HG02884 (cell line): ENCODE measurements at regions not wholly inside any gene's neighbourhood (a gene's known extent, or its start where the extent isn't known, plus 50 kb on each side); places are given as distances from the start of the nearest gene placed in this dataset.

Experiments
- ATAC-seq: cut with Tn5 transposase; IDR thresholded peaks from one replicate; pipeline ENCODE4 v1.9.1; 2021; ENCODE audit warnings: mild to moderate bottlenecking, moderate library complexity; ENCODE audit not compliant: unreplicated experiment

- ATAC-seq: no peak
Measured at GRCh38 chr9:129349665-129349947, 171.5 kb upstream of the IER5L start.

GRCh38 chr9:129348890-129349664, 171.0 kb upstream of the IER5L start:
- no peak for ATAC-seq

GRCh38 chr9:129347316-129348120, 169.5 kb upstream of the IER5L start:
- ATAC-seq: no peak

- ATAC-seq: no peak
Measured at GRCh38 chr9:129346046-129346445, 168.0 kb upstream of the IER5L start.

GRCh38 chr9:129344641-129345495, 166.8 kb upstream of the IER5L start:
- no peak for ATAC-seq

GRCh38 chr9:129343424-129344375, 165.6 kb upstream of the IER5L start:
- no peak for ATAC-seq

- no peak for ATAC-seq
Measured at GRCh38 chr9:129342591-129343423, 164.7 kb upstream of the IER5L start.

- ATAC-seq: no peak
Measured at GRCh38 chr9:129341987-129342348, 163.9 kb upstream of the IER5L start.

- ATAC-seq: no peak
Measured at GRCh38 chr9:129341171-129341986, 163.3 kb upstream of the IER5L start.

GRCh38 chr9:129340427-129341170, 162.5 kb upstream of the IER5L start:
- no peak for ATAC-seq

GRCh38 chr9:129339539-129340157, 161.6 kb upstream of the IER5L start:
- ATAC-seq: no peak

- no peak for ATAC-seq
Measured at GRCh38 chr9:129338724-129339430, 160.8 kb upstream of the IER5L start.

- no peak for ATAC-seq
Measured at GRCh38 chr9:129337336-129338140, 159.5 kb upstream of the IER5L start.

- ATAC-seq: no peak
Measured at GRCh38 chr9:129336601-129337331, 158.7 kb upstream of the IER5L start.

- ATAC-seq: no peak
Measured at GRCh38 chr9:129336130-129336528, 158.1 kb upstream of the IER5L start.
